ENCODE measurements at regions not wholly inside any gene's neighbourhood (a gene's known extent, or its start where the extent isn't known, plus 50 kb on each side); places are given as distances from the start of the nearest gene placed in this dataset.

DNA sequence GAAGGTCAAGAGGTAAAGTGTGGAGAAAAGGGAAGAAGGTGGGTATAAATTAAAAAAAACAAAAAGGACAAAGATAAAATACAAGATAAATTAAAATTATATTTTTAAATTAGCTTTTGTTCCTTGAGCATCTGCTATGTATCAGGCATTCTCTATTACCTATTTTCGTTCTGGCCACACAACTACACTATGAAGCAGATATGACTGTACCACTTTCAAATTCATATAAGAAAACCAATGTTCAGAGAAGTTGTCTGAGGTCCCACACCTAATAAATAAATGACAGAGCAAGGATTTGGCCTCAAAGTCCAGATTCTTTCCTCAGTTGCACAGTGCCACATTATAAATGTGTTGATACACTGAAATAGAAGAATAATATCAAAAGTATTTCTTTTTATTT, 103.8 kb upstream of the PCDH15 start:
- Histone ChIP-seq H3K4me2 (ENCODE audit: low read length) (no peak overlapping the region), H2AFZ (ENCODE audit: low read depth, low read length) (no peak overlapping the region)

DNA sequence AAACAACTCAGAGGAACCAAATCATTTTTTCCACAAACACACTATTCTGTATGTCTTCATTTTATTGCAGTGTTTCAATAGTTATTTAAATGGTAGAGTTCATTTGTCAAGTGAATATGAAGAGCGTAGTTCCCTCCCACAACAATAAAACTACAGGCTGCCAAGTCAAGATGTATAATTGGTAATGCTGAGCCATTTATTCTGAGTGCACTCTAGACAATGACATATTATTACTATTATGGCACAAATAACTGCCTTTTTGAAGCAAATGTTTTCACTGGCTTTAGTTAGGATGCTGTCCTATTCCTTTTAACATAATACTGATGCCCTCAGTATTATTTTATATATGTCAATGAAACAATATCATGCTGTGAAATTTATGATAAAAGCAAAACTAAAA, 102.7 kb upstream of the PCDH15 start:
- Histone ChIP-seq H4K20me1 (ENCODE audit: insufficient read depth) (no peaks in the 10 kb centered on the region), H3K36me3 (ENCODE audit: insufficient read depth, low read length) (no peaks in the 10 kb centered on the region), H3K27ac (ENCODE audit: low read length) (no peak overlapping the region), H3K9ac (ENCODE audit: low read length) (no peak overlapping the region), H3K9me3 (ENCODE audit: low read length) (no peaks in the 10 kb centered on the region), H3K4me3 (ENCODE audit: low read length) (no peak overlapping the region), H3K4me2 (ENCODE audit: low read length) (no peak overlapping the region), H2AFZ (ENCODE audit: low read depth, low read length) (no peak overlapping the region), H3K9me2 (ENCODE audit: insufficient read depth, low read length) (no peaks in the 10 kb centered on the region), H3K27me3 (ENCODE audit: insufficient read depth, low read depth, low read length) (no peaks in the 10 kb centered on the region), H3F3A (ENCODE audit: insufficient read depth, low read length, poor library complexity, severe bottlenecking) (no peaks in the 10 kb centered on the region), H3K79me2 (replicated peaks; ENCODE audit: insufficient read depth, low read length) (no peaks in the 10 kb centered on the region)
- TF ChIP-seq POLR2AphosphoS5 (IDR thresholded peaks at IDR 0.05) (peak; percentile 71), EP300 (conservative IDR thresholded peaks at IDR 0.05; ENCODE audit: poor library complexity, severe bottlenecking) (peak; percentile 65)
- TF ChIP-seq, protein P1, sequence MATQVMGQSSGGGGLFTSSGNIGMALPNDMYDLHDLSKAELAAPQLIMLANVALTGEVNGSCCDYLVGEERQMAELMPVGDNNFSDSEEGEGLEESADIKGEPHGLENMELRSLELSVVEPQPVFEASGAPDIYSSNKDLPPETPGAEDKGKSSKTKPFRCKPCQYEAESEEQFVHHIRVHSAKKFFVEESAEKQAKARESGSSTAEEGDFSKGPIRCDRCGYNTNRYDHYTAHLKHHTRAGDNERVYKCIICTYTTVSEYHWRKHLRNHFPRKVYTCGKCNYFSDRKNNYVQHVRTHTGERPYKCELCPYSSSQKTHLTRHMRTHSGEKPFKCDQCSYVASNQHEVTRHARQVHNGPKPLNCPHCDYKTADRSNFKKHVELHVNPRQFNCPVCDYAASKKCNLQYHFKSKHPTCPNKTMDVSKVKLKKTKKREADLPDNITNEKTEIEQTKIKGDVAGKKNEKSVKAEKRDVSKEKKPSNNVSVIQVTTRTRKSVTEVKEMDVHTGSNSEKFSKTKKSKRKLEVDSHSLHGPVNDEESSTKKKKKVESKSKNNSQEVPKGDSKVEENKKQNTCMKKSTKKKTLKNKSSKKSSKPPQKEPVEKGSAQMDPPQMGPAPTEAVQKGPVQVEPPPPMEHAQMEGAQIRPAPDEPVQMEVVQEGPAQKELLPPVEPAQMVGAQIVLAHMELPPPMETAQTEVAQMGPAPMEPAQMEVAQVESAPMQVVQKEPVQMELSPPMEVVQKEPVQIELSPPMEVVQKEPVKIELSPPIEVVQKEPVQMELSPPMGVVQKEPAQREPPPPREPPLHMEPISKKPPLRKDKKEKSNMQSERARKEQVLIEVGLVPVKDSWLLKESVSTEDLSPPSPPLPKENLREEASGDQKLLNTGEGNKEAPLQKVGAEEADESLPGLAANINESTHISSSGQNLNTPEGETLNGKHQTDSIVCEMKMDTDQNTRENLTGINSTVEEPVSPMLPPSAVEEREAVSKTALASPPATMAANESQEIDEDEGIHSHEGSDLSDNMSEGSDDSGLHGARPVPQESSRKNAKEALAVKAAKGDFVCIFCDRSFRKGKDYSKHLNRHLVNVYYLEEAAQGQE (IDR thresholded peaks at IDR 0.05; ENCODE audit: borderline replicate concordance): no peak

More for the DNA sequence above, 103.8 kb upstream of the PCDH15 start:
- no peaks in the 10 kb centered on the region for H3K9me3 ChIP-seq (ENCODE audit: low read length)
- no peak overlapping the region for H3K27ac ChIP-seq (ENCODE audit: low read length)
- H3K9ac ChIP-seq (ENCODE audit: low read length): no peak overlapping the region
- no peaks in the 10 kb centered on the region for H3K79me2 ChIP-seq (replicated peaks; ENCODE audit: insufficient read depth, low read length)
- H3K9me2 ChIP-seq (ENCODE audit: insufficient read depth, low read length): no peaks in the 10 kb centered on the region
- no peak overlapping the region for H3K4me3 ChIP-seq (ENCODE audit: low read length)
- no peaks in the 10 kb centered on the region for H3K27me3 ChIP-seq (ENCODE audit: insufficient read depth, low read depth, low read length)
- no peaks in the 10 kb centered on the region for H3F3A ChIP-seq (ENCODE audit: insufficient read depth, low read length, poor library complexity, severe bottlenecking)
- TF ChIP-seq EZH2 (IDR thresholded peaks at IDR 0.05; ENCODE audit: borderline replicate concordance, insufficient read depth, low read length, poor library complexity, severe bottlenecking): no peak
- no peak for TF ChIP-seq RAD21 (conservative IDR thresholded peaks at IDR 0.05)
- TF ChIP-seq, protein P2, sequence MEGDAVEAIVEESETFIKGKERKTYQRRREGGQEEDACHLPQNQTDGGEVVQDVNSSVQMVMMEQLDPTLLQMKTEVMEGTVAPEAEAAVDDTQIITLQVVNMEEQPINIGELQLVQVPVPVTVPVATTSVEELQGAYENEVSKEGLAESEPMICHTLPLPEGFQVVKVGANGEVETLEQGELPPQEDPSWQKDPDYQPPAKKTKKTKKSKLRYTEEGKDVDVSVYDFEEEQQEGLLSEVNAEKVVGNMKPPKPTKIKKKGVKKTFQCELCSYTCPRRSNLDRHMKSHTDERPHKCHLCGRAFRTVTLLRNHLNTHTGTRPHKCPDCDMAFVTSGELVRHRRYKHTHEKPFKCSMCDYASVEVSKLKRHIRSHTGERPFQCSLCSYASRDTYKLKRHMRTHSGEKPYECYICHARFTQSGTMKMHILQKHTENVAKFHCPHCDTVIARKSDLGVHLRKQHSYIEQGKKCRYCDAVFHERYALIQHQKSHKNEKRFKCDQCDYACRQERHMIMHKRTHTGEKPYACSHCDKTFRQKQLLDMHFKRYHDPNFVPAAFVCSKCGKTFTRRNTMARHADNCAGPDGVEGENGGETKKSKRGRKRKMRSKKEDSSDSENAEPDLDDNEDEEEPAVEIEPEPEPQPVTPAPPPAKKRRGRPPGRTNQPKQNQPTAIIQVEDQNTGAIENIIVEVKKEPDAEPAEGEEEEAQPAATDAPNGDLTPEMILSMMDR (IDR thresholded peaks at IDR 0.05; ENCODE audit: poor library complexity, severe bottlenecking): no peak
- no peak for TF ChIP-seq TAF1 (IDR thresholded peaks at IDR 0.05; ENCODE audit: low read depth)
- TF ChIP-seq, protein P1 (IDR thresholded peaks at IDR 0.05; ENCODE audit: borderline replicate concordance): no peak
- no peak for TF ChIP-seq MXI1 (conservative IDR thresholded peaks at IDR 0.05; ENCODE audit: poor library complexity, severe bottlenecking)
- no peak for TF ChIP-seq SMC3 (conservative IDR thresholded peaks at IDR 0.05; ENCODE audit: poor library complexity)
- TF ChIP-seq POLR2AphosphoS5 (IDR thresholded peaks at IDR 0.05): no peak
- TF ChIP-seq EP300 (conservative IDR thresholded peaks at IDR 0.05; ENCODE audit: poor library complexity, severe bottlenecking): no peak
- no peaks in the 10 kb centered on the region for H3K36me3 ChIP-seq (ENCODE audit: insufficient read depth, low read length)
- no peaks in the 10 kb centered on the region for H4K20me1 ChIP-seq (ENCODE audit: insufficient read depth)

All from neural cell (in vitro differentiated cells).